ENCODE measurements at regions not wholly inside any gene's neighbourhood (a gene's known extent, or its start where the extent isn't known, plus 50 kb on each side); places are given as distances from the start of the nearest gene placed in this dataset.

GRCh38 chr17:22300177-22300576 is 607.9 kb downstream of the KCNJ18 start (continued):
- TF ChIP-seq STAT6 (CRISPR knock-in tag; conservative IDR thresholded peaks at IDR 0.05; ENCODE audit: low read depth): no peak

GRCh38 chr17:22300731-22301352 is 608.5 kb downstream of the KCNJ18 start:
- CTCF ChIA-PET: no interaction called here
- no peaks in the 10 kb centered on the region for H3K4me1 Mint-ChIP-seq
- no peak for DNase-seq (ENCODE audit: low spot score)

GRCh38 chr17:22301353-22301745 is 609.0 kb downstream of the KCNJ18 start:
- ATAC-seq (no peak), DNase-seq (ENCODE audit: low spot score) (no peak)
- POLR2A ChIA-PET: no interaction called here
- H3K27me3 Mint-ChIP-seq (ENCODE audit: low read depth): peaks cover 22% of the 10 kb centered on the region
- peaks cover 67% of the 10 kb centered on the region for H3K36me3 Mint-ChIP-seq
- no peak overlapping the region for H3K27ac Mint-ChIP-seq
- H3K4me3 Mint-ChIP-seq: no peak overlapping the region
- H3K9me3 Mint-ChIP-seq: peaks cover 65% of the 10 kb centered on the region
- CTCF ChIA-PET: no interaction called here
- no peaks in the 10 kb centered on the region for H3K4me1 Mint-ChIP-seq
- TF ChIP-seq PRRX2 (CRISPR knock-in tag; IDR thresholded peaks at IDR 0.05) (no peak), NR3C1 (CRISPR knock-in tag; conservative IDR thresholded peaks at IDR 0.05; ENCODE audit: low read depth) (no peak), TEAD1 (CRISPR knock-in tag; IDR thresholded peaks at IDR 0.05) (no peak), MXD4 (CRISPR knock-in tag; IDR thresholded peaks at IDR 0.05; ENCODE audit: borderline replicate concordance) (no peak), ATF6 (CRISPR knock-in tag; IDR thresholded peaks at IDR 0.05) (no peak), EMX1 (CRISPR knock-in tag; IDR thresholded peaks at IDR 0.05) (no peak), ZMAT4 (CRISPR knock-in tag; IDR thresholded peaks at IDR 0.05) (no peak), CBFB (CRISPR knock-in tag; IDR thresholded peaks at IDR 0.05; ENCODE audit: low read depth) (no peak), TEAD4 (CRISPR knock-in tag; IDR thresholded peaks at IDR 0.05) (no peak), NFATC4 (CRISPR knock-in tag; IDR thresholded peaks at IDR 0.05) (no peak), MAX (CRISPR knock-in tag; IDR thresholded peaks at IDR 0.05) (no peak), MYBL2 (CRISPR knock-in tag; IDR thresholded peaks at IDR 0.05) (no peak), ZNF263 (CRISPR knock-in tag; IDR thresholded peaks at IDR 0.05; ENCODE audit: low read depth) (no peak)

More at GRCh38 chr17:22300731-22301352, 608.5 kb downstream of the KCNJ18 start:
- Mint-ChIP-seq H3K36me3 (peaks cover 64% of the 10 kb centered on the region), H3K27me3 (ENCODE audit: low read depth) (peaks cover 19% of the 10 kb centered on the region), H3K27ac (no peak overlapping the region), H3K9me3 (peaks cover 65% of the 10 kb centered on the region), H3K4me3 (no peak overlapping the region)
- ATAC-seq: no peak
- POLR2A ChIA-PET: no interaction called here
- TF ChIP-seq AR (CRISPR knock-in tag; IDR thresholded peaks at IDR 0.05) (no peak), SMAD3 (CRISPR knock-in tag; IDR thresholded peaks at IDR 0.05; ENCODE audit: borderline replicate concordance) (no peak), GTF2I (CRISPR knock-in tag; conservative IDR thresholded peaks at IDR 0.05) (no peak), HMGA2 (CRISPR knock-in tag; IDR thresholded peaks at IDR 0.05) (no peak), ZNF512 (CRISPR knock-in tag; IDR thresholded peaks at IDR 0.05; ENCODE audit: borderline replicate concordance) (no peak), ZNF423 (CRISPR knock-in tag; IDR thresholded peaks at IDR 0.05) (no peak), ZNF121 (CRISPR knock-in tag; IDR thresholded peaks at IDR 0.05) (no peak), ZNF219 (CRISPR knock-in tag; IDR thresholded peaks at IDR 0.05; ENCODE audit: borderline replicate concordance) (no peak), RORB (CRISPR knock-in tag; IDR thresholded peaks at IDR 0.05) (no peak)

All from WTC11 (cell line).